WTC11 (cell line): ENCODE measurements at regions not wholly inside any gene's neighbourhood (a gene's known extent, or its start where the extent isn't known, plus 50 kb on each side); places are given as distances from the start of the nearest gene placed in this dataset.

Source experiments
- ATAC-seq: fragments of 200-7000 bp; cut with Tn5 transposase; 2 replicates; pipeline ENCODE4 v1.10.0; 2021; ENCODE audit warnings: mild to moderate bottlenecking, moderate library complexity
- CTCF ChIA-PET: fragments of 300-600 bp; sonication (Branson Sonifier 250); formaldehyde crosslinking; loops from one replicate; lab custom pipeline; 2021; ENCODE audit warnings: antibody characterized with exemption; lab: Charles Lee
- POLR2A ChIA-PET: fragments of 350-600 bp; sonication (Branson Sonifier 250); formaldehyde crosslinking; loops from one replicate; lab custom pipeline; 2021; ENCODE audit warnings: antibody characterized with exemption; lab: Charles Lee
- DNase-seq: peaks from one replicate; pipeline ENCODE4 v3.0.0; 2021; ENCODE audit warnings: low spot score
- H3K27ac Mint-ChIP-seq: 2 replicates; pipeline ENCODE4 v1.8.0; 2021; ENCODE audit warnings: mixed read lengths
- H3K27me3 Mint-ChIP-seq: 2 replicates; pipeline ENCODE4 v1.8.0; 2021; ENCODE audit warnings: low read depth, mild to moderate bottlenecking, moderate library complexity, mixed read lengths
- H3K36me3 Mint-ChIP-seq: 2 replicates; pipeline ENCODE4 v1.8.0; 2021; ENCODE audit warnings: mixed read lengths
- H3K4me1 Mint-ChIP-seq: 2 replicates; pipeline ENCODE4 v1.8.0; 2022; ENCODE audit warnings: mixed read lengths
- H3K4me3 Mint-ChIP-seq: 2 replicates; pipeline ENCODE4 v1.8.0; 2021; ENCODE audit warnings: mild to moderate bottlenecking, moderate library complexity, mixed read lengths
- H3K9me3 Mint-ChIP-seq: 2 replicates; pipeline ENCODE4 v1.8.0; 2021; ENCODE audit warnings: mixed read lengths
- CTCF ChIP-seq: fragments of 200-600 bp; IDR thresholded peaks from 2 replicates; pipeline ENCODE4 v1.8.0; 2022; ENCODE audit warnings: antibody characterized with exemption
- FOXJ3 ChIP-seq: sonication (generic); formaldehyde crosslinking; IDR thresholded peaks from 2 replicates; pipeline ENCODE4 v1.9.0; 2021; ENCODE audit warnings: missing genetic modification reagents, mild to moderate bottlenecking, borderline replicate concordance
- FOXK1 ChIP-seq: sonication (generic); formaldehyde crosslinking; IDR thresholded peaks from 2 replicates; pipeline ENCODE4 v1.8.0; 2022; ENCODE audit warnings: mild to moderate bottlenecking, moderate library complexity, missing genetic modification reagents
- IRF2 ChIP-seq: sonication (generic); formaldehyde crosslinking; IDR thresholded peaks from 2 replicates; pipeline ENCODE4 v1.8.0; 2022; ENCODE audit warnings: low read depth, missing genetic modification reagents, borderline replicate concordance
- NR2C2 ChIP-seq: sonication (generic); formaldehyde crosslinking; IDR thresholded peaks from 2 replicates; pipeline ENCODE4 v1.8.0; 2022; ENCODE audit warnings: mild to moderate bottlenecking, missing genetic modification reagents
- PRDM15 ChIP-seq: sonication (generic); formaldehyde crosslinking; IDR thresholded peaks from 2 replicates; pipeline ENCODE4 v1.8.0; 2022; ENCODE audit warnings: missing genetic modification reagents
- PREB ChIP-seq: sonication (generic); formaldehyde crosslinking; IDR thresholded peaks from 2 replicates; pipeline ENCODE4 v1.8.1; 2022; ENCODE audit warnings: mild to moderate bottlenecking, missing genetic modification reagents, moderate library complexity, borderline replicate concordance
- SMAD4 ChIP-seq: sonication (generic); formaldehyde crosslinking; IDR thresholded peaks from 2 replicates; pipeline ENCODE4 v1.8.0; 2022; ENCODE audit warnings: mild to moderate bottlenecking, missing genetic modification reagents
- USF1 ChIP-seq: sonication (generic); formaldehyde crosslinking; IDR thresholded peaks from 2 replicates; pipeline ENCODE4 v1.8.0; 2022; ENCODE audit warnings: mild to moderate bottlenecking, missing genetic modification reagents
- ZBTB21 ChIP-seq: sonication (generic); formaldehyde crosslinking; IDR thresholded peaks from 2 replicates; pipeline ENCODE4 v1.8.1; 2023; ENCODE audit warnings: mild to moderate bottlenecking, missing genetic modification reagents, borderline replicate concordance
- ZNF425 ChIP-seq: fragments of 250-450 bp; sonication (Bioruptor Pico); conservative IDR thresholded peaks from 2 replicates; pipeline ENCODE4 v1.9.0; 2021; ENCODE audit warnings: mild to moderate bottlenecking
- ZNF512 ChIP-seq: sonication (generic); formaldehyde crosslinking; IDR thresholded peaks from 2 replicates; pipeline ENCODE4 v1.8.1; 2022; ENCODE audit warnings: missing genetic modification reagents, borderline replicate concordance

- DNase-seq: no peak
Observed at GRCh38 chr7:35370687-35371086, 116.8 kb upstream of the TBX20 start.

GRCh38 chr7:35366167-35367155 lies 112.6 kb upstream of the TBX20 start:
- peaks cover 33% of the 10 kb centered on the region for H3K4me1 Mint-ChIP-seq
- DNase-seq: peak; percentile 66

More at GRCh38 chr7:35370687-35371086, 116.8 kb upstream of the TBX20 start:
- Mint-ChIP-seq H3K27me3 (peaks cover 24% of the 10 kb centered on the region), H3K9me3 (peaks cover 28% of the 10 kb centered on the region), H3K27ac (no peak overlapping the region), H3K4me1 (peaks cover 31% of the 10 kb centered on the region), H3K36me3 (no peaks in the 10 kb centered on the region; the same call in 1 of the 2 replicates), H3K4me3 (no peak overlapping the region)
- ATAC-seq: no peak
- ChIA-PET POLR2A (no interaction called here), CTCF (no interaction called here)
- TF ChIP-seq FOXK1: no peak

More at GRCh38 chr7:35366167-35367155, 112.6 kb upstream of the TBX20 start:
- ChIA-PET CTCF (interaction anchor here (1.3 to 1.7 kb wide), 4 partner anchors 11 to 153 kb away, joined by 4 to 6 read pairs (median 5); no protein-coding TSS in a partner anchor), POLR2A (no interaction called here)
- Mint-ChIP-seq H3K4me3 (peak overlapping the region; percentile 39), H3K27ac (no peak overlapping the region), H3K36me3 (0 out of 2 replicates have a peak, but pooled peaks cover 4% of the 10 kb centered on the region), H3K9me3 (peaks cover 17% of the 10 kb centered on the region), H3K27me3 (peaks cover 30% of the 10 kb centered on the region)
- ATAC-seq: peak; percentile 92
- no peak for TF ChIP-seq PRDM15 (CRISPR knock-in tag)
- no peak for TF ChIP-seq IRF2 (CRISPR knock-in tag)
- TF ChIP-seq PREB (CRISPR knock-in tag): no peak
- peak; percentile 25; the same call in 1 of the 2 replicates for TF ChIP-seq USF1 (CRISPR knock-in tag)
- no peak for TF ChIP-seq NR2C2 (CRISPR knock-in tag)
- TF ChIP-seq ZNF425: no peak
- peak; percentile 29; the same call in 1 of the 2 replicates for TF ChIP-seq CTCF
- TF ChIP-seq SMAD4 (CRISPR knock-in tag): no peak
- no peak for TF ChIP-seq ZBTB21 (CRISPR knock-in tag)
- no peak for TF ChIP-seq ZNF512 (CRISPR knock-in tag)
- no peak for TF ChIP-seq FOXJ3 (CRISPR knock-in tag)
